HepG2 (cell line): ENCODE measurements at regions not wholly inside any gene's neighbourhood (a gene's known extent, or its start where the extent isn't known, plus 50 kb on each side); places are given as distances from the start of the nearest gene placed in this dataset.

Experiments
- KAT7 ChIP-seq: IDR thresholded peaks from 2 replicates; pipeline ENCODE4 v1.6.1; 2018; ENCODE audit warnings: borderline replicate concordance, missing compliant biosample characterization
- NKX3-1 ChIP-seq: sonication (generic); formaldehyde crosslinking; IDR thresholded peaks from 2 replicates; pipeline ENCODE4 v1.5.0; 2020; ENCODE audit warnings: missing genetic modification reagents
- POLR2A ChIP-seq, 2 experiments: IDR thresholded peaks; 2 replicates each; pipeline ENCODE4 v1.6.1; 2011; ENCODE audit warnings: low read depth in 2 of 2, low read length in 2 of 2, mild to moderate bottlenecking in 1 of 2, moderate library complexity in 1 of 2; ENCODE audit not compliant: insufficient read depth in 1 of 2
- ZNF431 ChIP-seq: sonication (generic); formaldehyde crosslinking; IDR thresholded peaks from 2 replicates; pipeline ENCODE4 v1.9.0; 2022; ENCODE audit warnings: missing genetic modification reagents, low read depth, mild to moderate bottlenecking, borderline replicate concordance
- ZNF446 ChIP-seq: sonication (generic); formaldehyde crosslinking; IDR thresholded peaks from 2 replicates; pipeline ENCODE4 v1.5.0; 2020; ENCODE audit warnings: mild to moderate bottlenecking, missing genetic modification reagents
- ZSCAN31 ChIP-seq: sonication (generic); formaldehyde crosslinking; IDR thresholded peaks from 2 replicates; pipeline ENCODE4 v1.5.0; 2020; ENCODE audit warnings: low read depth, mild to moderate bottlenecking, missing genetic modification reagents
- TF ChIP-seq, protein P1 (sequence below): sonication (generic); formaldehyde crosslinking; IDR thresholded peaks from 2 replicates; pipeline ENCODE4 v1.4.0; 2020; ENCODE audit warnings: mild to moderate bottlenecking, missing genetic modification reagents
- TF ChIP-seq, protein P2 (sequence below): IDR thresholded peaks from 2 replicates; pipeline ENCODE4 v1.6.1; 2016; ENCODE audit warnings: low read depth, borderline replicate concordance

DNA sequence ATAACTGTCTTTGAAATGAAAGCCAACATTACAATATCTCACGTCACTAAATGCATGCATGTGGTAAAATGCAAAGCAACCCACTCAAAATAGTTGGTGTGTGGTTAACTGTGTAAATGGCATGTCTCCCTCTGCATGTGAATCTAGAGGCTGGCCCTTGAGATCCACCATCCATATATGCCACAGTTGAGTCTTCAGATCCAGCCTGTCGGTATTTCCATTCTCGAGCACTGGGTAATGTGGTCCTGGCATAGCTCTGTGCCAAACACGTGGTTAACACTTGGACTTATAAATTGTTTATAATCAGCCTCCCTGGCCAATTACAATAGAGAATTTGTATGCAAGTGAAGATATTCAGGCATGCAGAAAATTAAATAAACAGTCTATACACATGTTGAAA lies 90.3 kb downstream of the LYZL1 start:
- no peak for TF ChIP-seq NKX3-1
- TF ChIP-seq ZNF431 (CRISPR knock-in tag): no peak
- TF ChIP-seq, protein P1, sequence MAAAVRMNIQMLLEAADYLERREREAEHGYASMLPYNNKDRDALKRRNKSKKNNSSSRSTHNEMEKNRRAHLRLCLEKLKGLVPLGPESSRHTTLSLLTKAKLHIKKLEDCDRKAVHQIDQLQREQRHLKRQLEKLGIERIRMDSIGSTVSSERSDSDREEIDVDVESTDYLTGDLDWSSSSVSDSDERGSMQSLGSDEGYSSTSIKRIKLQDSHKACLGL (CRISPR knock-in tag): no peak
- no peak for TF ChIP-seq KAT7 (CRISPR knock-in tag)
- no peak for TF ChIP-seq POLR2A (IDR thresholded peaks at IDR 0.05; ENCODE audit: insufficient read depth in 1 of 2, low read depth in 2 of 2, low read length in 2 of 2)
- TF ChIP-seq, protein P2, sequence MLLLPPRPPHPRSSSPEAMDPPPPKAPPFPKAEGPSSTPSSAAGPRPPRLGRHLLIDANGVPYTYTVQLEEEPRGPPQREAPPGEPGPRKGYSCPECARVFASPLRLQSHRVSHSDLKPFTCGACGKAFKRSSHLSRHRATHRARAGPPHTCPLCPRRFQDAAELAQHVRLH (CRISPR knock-in tag): no peak
- no peak for TF ChIP-seq ZNF446 (CRISPR knock-in tag)
- no peak for TF ChIP-seq ZSCAN31 (CRISPR knock-in tag)
